NCI-H2196 treated with DMSO at 0.1 percent for 48 hours (cell line): ENCODE measurements at regions not wholly inside any gene's neighbourhood (a gene's known extent, or its start where the extent isn't known, plus 50 kb on each side); places are given as distances from the start of the nearest gene placed in this dataset.

Source experiments
- DNase-seq: peaks from one replicate; lab custom pipeline; 2025; ENCODE audit not compliant: unreplicated experiment; lab: John Stamatoyannopoulos, UW

GRCh38 chr6:126419901-126420300, 80.0 kb downstream of the CENPW start:
- DNase-seq: no peak

GRCh38 chr6:126422912-126423311, 83.0 kb downstream of the CENPW start:
- DNase-seq: no peak

- no peak for DNase-seq
Observed at GRCh38 chr6:126427713-126428112, 87.8 kb downstream of the CENPW start.

- DNase-seq: no peak
Observed at GRCh38 chr6:126429866-126430265, 90.0 kb downstream of the CENPW start.

GRCh38 chr6:126432564-126432963, 92.6 kb downstream of the CENPW start:
- no peak for DNase-seq

GRCh38 chr6:126433927-126434326, 94.0 kb downstream of the CENPW start:
- no peak for DNase-seq

GRCh38 chr6:126437205-126437604, 97.3 kb downstream of the CENPW start:
- no peak for DNase-seq

- no peak for DNase-seq
Observed at GRCh38 chr6:126439040-126439439, 99.1 kb downstream of the CENPW start.

- DNase-seq: no peak
Observed at GRCh38 chr6:126440923-126441322, 101.0 kb downstream of the CENPW start.

GRCh38 chr6:126444659-126445273, 104.9 kb downstream of the CENPW start:
- no peak for DNase-seq

- DNase-seq: no peak
Observed at GRCh38 chr6:126446248-126446647, 106.3 kb downstream of the CENPW start.

GRCh38 chr6:126447367-126447766, 107.5 kb downstream of the CENPW start:
- no peak for DNase-seq

- no peak for DNase-seq
Observed at GRCh38 chr6:126461045-126461444, 121.1 kb downstream of the CENPW start.

- DNase-seq: no peak
Observed at GRCh38 chr6:126464245-126464644, 124.3 kb downstream of the CENPW start.

GRCh38 chr6:126475449-126475848, 135.5 kb downstream of the CENPW start:
- no peak for DNase-seq

GRCh38 chr6:126477678-126478077, 137.8 kb downstream of the CENPW start:
- DNase-seq: no peak

GRCh38 chr6:126480268-126480667, 140.4 kb downstream of the CENPW start:
- DNase-seq: no peak

GRCh38 chr6:126481319-126481718, 141.4 kb downstream of the CENPW start:
- no peak for DNase-seq

GRCh38 chr6:126504792-126505191, 164.9 kb downstream of the CENPW start:
- DNase-seq: no peak

GRCh38 chr6:126513198-126513597, 173.3 kb downstream of the CENPW start:
- no peak for DNase-seq

- no peak for DNase-seq
Observed at GRCh38 chr6:126516411-126516810, 176.5 kb downstream of the CENPW start.

- DNase-seq: no peak
Observed at GRCh38 chr6:126524811-126525326, 185.0 kb downstream of the CENPW start.

- no peak for DNase-seq
Observed at GRCh38 chr6:126526547-126526946, 186.6 kb downstream of the CENPW start.
